ENCODE measurements at regions not wholly inside any gene's neighbourhood (a gene's known extent, or its start where the extent isn't known, plus 50 kb on each side); places are given as distances from the start of the nearest gene placed in this dataset.

DNA sequence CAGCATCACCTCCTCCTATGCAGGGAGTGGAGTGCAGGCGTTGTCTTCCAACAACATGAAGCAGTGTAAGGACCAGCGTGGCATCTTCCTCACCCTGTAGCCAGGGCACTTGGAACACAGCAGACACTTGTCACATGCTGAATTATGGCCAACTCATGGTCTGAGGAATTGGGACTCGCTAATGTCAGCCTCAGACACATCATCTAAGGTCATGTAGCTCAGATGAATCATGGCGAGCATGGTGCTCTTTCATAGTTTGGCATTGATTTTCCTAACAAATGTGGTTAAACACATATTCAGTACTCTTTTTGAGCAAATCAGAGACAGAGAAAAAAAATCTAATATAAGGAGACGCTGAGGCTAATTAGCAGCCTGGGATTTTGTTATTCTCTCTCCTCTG, 99.6 kb upstream of the SGCG start:
- ATAC-seq (no peak), DNase-seq (no peak)
- no peaks in the 10 kb centered on the region for H3K36me3 ChIP-seq
- no peak overlapping the region for H3K27ac ChIP-seq
- TF ChIP-seq, protein P1, sequence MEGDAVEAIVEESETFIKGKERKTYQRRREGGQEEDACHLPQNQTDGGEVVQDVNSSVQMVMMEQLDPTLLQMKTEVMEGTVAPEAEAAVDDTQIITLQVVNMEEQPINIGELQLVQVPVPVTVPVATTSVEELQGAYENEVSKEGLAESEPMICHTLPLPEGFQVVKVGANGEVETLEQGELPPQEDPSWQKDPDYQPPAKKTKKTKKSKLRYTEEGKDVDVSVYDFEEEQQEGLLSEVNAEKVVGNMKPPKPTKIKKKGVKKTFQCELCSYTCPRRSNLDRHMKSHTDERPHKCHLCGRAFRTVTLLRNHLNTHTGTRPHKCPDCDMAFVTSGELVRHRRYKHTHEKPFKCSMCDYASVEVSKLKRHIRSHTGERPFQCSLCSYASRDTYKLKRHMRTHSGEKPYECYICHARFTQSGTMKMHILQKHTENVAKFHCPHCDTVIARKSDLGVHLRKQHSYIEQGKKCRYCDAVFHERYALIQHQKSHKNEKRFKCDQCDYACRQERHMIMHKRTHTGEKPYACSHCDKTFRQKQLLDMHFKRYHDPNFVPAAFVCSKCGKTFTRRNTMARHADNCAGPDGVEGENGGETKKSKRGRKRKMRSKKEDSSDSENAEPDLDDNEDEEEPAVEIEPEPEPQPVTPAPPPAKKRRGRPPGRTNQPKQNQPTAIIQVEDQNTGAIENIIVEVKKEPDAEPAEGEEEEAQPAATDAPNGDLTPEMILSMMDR (IDR thresholded peaks at IDR 0.05): no peak
- H3K9me3 ChIP-seq: no peaks in the 10 kb centered on the region
- peaks cover 0 to 4% (median 0%) of the 10 kb centered on the region in 7 donors for H3K27me3 ChIP-seq
- 75 to 88% methylated on average over 5 of the region's 5 CpGs for WGBS, 2 donors
- no peak overlapping the region for H3K4me3 ChIP-seq
- no peaks in the 10 kb centered on the region for H3K4me1 ChIP-seq
- intact Hi-C loops (cut with DNase I): no loop called here

DNA sequence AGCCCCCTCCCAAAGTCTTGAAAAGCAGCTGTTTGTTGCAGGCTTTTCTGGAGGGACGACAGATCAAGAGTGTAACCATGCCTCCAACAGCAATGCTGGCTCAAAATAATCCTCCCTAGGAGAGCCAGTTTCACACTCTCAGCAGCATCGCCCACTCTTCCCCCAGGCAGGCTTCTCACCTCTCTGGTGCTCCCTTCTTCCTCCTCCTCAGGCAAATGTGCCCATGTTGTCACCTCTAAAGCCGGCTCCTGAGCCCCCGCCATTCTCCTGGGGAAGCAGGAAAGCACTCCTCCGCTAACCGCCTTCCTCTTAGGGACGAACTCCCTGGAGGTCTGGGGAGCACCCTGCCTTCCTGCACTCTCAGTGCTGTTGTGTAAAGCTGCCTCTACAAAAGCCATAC, 98.9 kb upstream of the SGCG start:
- H3K27me3 ChIP-seq: peaks cover 0 to 3% (median 0%) of the 10 kb centered on the region in 7 donors
- DNase-seq (no peak), ATAC-seq (no peak)
- H3K9me3 ChIP-seq: no peaks in the 10 kb centered on the region
- TF ChIP-seq, protein P1 (IDR thresholded peaks at IDR 0.05): no peak
- H3K4me1 ChIP-seq: no peaks in the 10 kb centered on the region
- no peaks in the 10 kb centered on the region for H3K36me3 ChIP-seq
- WGBS, 2 donors: 55 to 58% methylated on average over 7 of the region's 7 CpGs
- intact Hi-C loops (cut with DNase I): no loop called here
- no peak overlapping the region for H3K27ac ChIP-seq
- no peak overlapping the region for H3K4me3 ChIP-seq

DNA sequence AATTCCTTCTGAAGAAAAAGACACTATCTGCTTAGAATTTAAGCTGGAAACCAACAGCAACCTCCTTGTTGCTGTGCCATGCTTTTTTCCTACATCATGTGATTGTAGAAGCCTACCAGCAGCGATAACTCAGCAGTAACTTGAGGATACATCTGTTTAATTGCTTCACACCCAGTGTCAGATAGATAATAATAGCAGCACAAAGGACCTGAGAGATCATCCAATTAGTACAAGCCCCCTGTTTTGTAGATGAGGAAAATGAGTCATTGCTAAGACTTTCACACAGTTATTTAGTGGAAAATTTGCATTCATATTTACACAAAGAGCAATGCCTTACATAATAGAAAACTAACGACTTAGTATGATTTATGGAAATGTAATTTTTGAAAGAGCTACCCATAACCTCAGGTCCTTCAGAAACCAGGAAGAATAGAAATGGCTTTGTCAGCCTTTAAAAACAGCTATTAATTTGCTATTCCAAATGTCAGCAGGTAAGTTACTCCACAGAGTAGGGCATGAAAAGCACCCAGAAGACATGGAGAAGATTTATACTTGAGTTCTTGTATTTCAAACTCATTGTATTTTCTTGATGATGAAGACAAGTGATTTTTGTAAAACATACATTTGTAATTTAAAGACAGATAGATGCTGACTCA, 93.7 kb upstream of the SGCG start:
- no peaks in the 10 kb centered on the region for H3K4me1 ChIP-seq
- intact Hi-C loops (cut with DNase I): no loop called here
- peaks cover 0 to 2% (median 0%) of the 10 kb centered on the region in 7 donors for H3K27me3 ChIP-seq
- no peak overlapping the region for H3K27ac ChIP-seq
- 54 to 55% methylated on average over 2 of the region's 2 CpGs for WGBS, 2 donors
- H3K4me3 ChIP-seq: no peak overlapping the region
- H3K9me3 ChIP-seq: no peaks in the 10 kb centered on the region
- TF ChIP-seq, protein P1 (IDR thresholded peaks at IDR 0.05): no peak
- DNase-seq (no peak), ATAC-seq (no peak)
- H3K36me3 ChIP-seq: no peaks in the 10 kb centered on the region

DNA sequence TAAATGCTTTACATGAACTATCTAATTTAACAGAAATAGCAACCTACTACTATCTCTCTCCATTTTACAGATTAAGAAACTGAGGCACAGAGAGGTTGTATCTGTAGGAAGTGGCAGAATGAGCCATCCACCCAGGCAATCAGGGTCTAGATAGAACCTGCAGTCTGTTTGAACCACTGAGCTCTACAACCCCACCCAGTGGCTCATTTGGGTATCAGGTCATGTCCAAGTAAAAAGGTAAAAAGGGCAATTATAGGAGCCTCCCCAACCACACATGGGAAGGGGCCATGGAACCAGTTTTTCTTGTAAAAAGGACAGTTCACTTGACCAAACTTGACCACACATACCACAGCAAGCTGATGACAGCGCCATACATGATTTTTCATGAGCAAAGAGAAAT, 92.9 kb upstream of the SGCG start:
- Histone ChIP-seq H3K27ac (no peak overlapping the region), H3K4me3 (no peak overlapping the region), H3K9me3 (no peaks in the 10 kb centered on the region), H3K27me3 (no peaks in the 10 kb centered on the region), H3K4me1 (no peaks in the 10 kb centered on the region), H3K36me3 (no peaks in the 10 kb centered on the region)
- no peak for ATAC-seq
- no peak for DNase-seq
- WGBS, 2 donors: 63 to 71% methylated on average over 1 of the region's 1 CpG
- TF ChIP-seq, protein P1 (IDR thresholded peaks at IDR 0.05): peak in 4 of 9 donors; percentile 30 to 37 (median 33)
- intact Hi-C loops (cut with DNase I): no loop called here
